Endothelial cell of umbilical vein (primary cell): ENCODE measurements at regions not wholly inside any gene's neighbourhood (a gene's known extent, or its start where the extent isn't known, plus 50 kb on each side); places are given as distances from the start of the nearest gene placed in this dataset.

Experiments
- BruUV-seq: library from RNA; stranded (reverse); fragments of 400-500 nt; replicated peaks from 2 replicates; lab custom pipeline; 2021; lab: Mats Ljungman, UMichigan
- CTCF ChIA-PET: fragments of 300-600, 350-600 bp; sonication (Branson Sonifier 250); formaldehyde crosslinking; loops from one replicate; lab custom pipeline; 2021; ENCODE audit warnings: antibody characterized with exemption, inconsistent platforms; lab: Charles Lee
- POLR2A ChIA-PET: fragments of 300-600, 350-600 bp; sonication (Branson Sonifier 250); formaldehyde crosslinking; loops from one replicate; lab custom pipeline; 2021; ENCODE audit warnings: antibody characterized with exemption, inconsistent platforms; lab: Charles Lee
- DNase-seq: peaks from one replicate; pipeline ENCODE4 v3.0.0-alpha.2; 2011; ENCODE audit warnings: low read depth, low spot score
- FAIRE-seq: peaks from 2 replicates; lab custom pipeline; 2011; peaks lifted over from hg19 to GRCh38; lab: Jason Lieb, UNC
- H2AFZ ChIP-seq: 2 replicates; pipeline ENCODE4 v1.6.0; 2012; ENCODE audit warnings: low read depth, low read length, control low read depth, inconsistent platforms
- H3K27ac ChIP-seq: 2 replicates; pipeline ENCODE4 v1.5.1; 2011; ENCODE audit warnings: low read depth, mild to moderate bottlenecking, control low read depth, low read length, moderate library complexity; ENCODE audit not compliant: insufficient read depth
- H3K27me3 ChIP-seq, 2 experiments: 2 replicates each; pipeline versions ENCODE4 v1.6.0 to v1.6.1; 2011; ENCODE audit warnings: low read length in 2 of 2, mixed read lengths in 1 of 2; ENCODE audit not compliant: control insufficient read depth in 2 of 2, insufficient read depth in 2 of 2
- H3K36me3 ChIP-seq, 2 experiments: 2 replicates in 1 of 2; 3 replicates in 1 of 2; pipeline ENCODE4 v1.5.1; 2011; ENCODE audit warnings: low read length in 2 of 2, mild to moderate bottlenecking in 1 of 2, moderate library complexity in 1 of 2; ENCODE audit not compliant: control insufficient read depth in 2 of 2, insufficient read depth in 2 of 2; ENCODE audit errors: extremely low read depth in 1 of 2
- H3K4me1 ChIP-seq: 3 replicates; pipeline ENCODE4 v1.5.1; 2011; ENCODE audit warnings: mild to moderate bottlenecking, low read length; ENCODE audit not compliant: control insufficient read depth, insufficient read depth; ENCODE audit errors: extremely low read depth
- H3K4me2 ChIP-seq: 2 replicates; pipeline ENCODE4 v1.6.1; 2011; ENCODE audit warnings: low read length, control low read depth, mixed read lengths; ENCODE audit not compliant: insufficient read depth
- H3K4me3 ChIP-seq, 3 experiments: fragments of 200-600 bp in 1 of 3; sonication (generic), shearing (Covaris generic) in 1 of 3; replicated peaks in 1 of 3; 2 replicates each; pipeline ENCODE4 v1.5.1; 2011 to 2016; ENCODE audit warnings: control low read depth in 3 of 3, low read length in 3 of 3, mild to moderate bottlenecking in 2 of 3, inconsistent platforms in 1 of 3, low read depth in 1 of 3, moderate library complexity in 1 of 3; ENCODE audit not compliant: insufficient read depth in 1 of 3
- H3K79me2 ChIP-seq: 2 replicates; pipeline ENCODE4 v1.6.0; 2012; ENCODE audit warnings: low read length, inconsistent platforms; ENCODE audit not compliant: control insufficient read depth, insufficient read depth
- H3K9ac ChIP-seq: replicated peaks from 2 replicates; pipeline ENCODE3; 2011; ENCODE audit warnings: low read length, control low read depth; ENCODE audit not compliant: insufficient read depth; ENCODE audit errors: extremely low read depth
- H3K9me1 ChIP-seq: replicated peaks from 3 replicates; pipeline ENCODE4 v1.6.0; 2011; ENCODE audit warnings: mild to moderate bottlenecking, low read length; ENCODE audit not compliant: control insufficient read depth, insufficient read depth; ENCODE audit errors: extremely low read depth
- H3K9me3 ChIP-seq: replicated peaks from 2 replicates; pipeline ENCODE4 v1.5.1; 2012; ENCODE audit warnings: low read length, inconsistent platforms; ENCODE audit not compliant: control insufficient read depth, insufficient read depth
- H4K20me1 ChIP-seq: replicated peaks from 2 replicates; pipeline ENCODE3; 2011; ENCODE audit warnings: mild to moderate bottlenecking, low read length; ENCODE audit not compliant: control insufficient read depth, insufficient read depth; ENCODE audit errors: extremely low read depth
- EZH2 ChIP-seq: IDR thresholded peaks from 2 replicates; pipeline ENCODE4 v1.6.1; 2012; ENCODE audit warnings: borderline replicate concordance, low read depth, mild to moderate bottlenecking, moderate library complexity, low read length, inconsistent platforms; ENCODE audit not compliant: severe bottlenecking
- FOS ChIP-seq: IDR thresholded peaks from 2 replicates; pipeline ENCODE4 v1.6.1; 2011; ENCODE audit warnings: mild to moderate bottlenecking, low read length, moderate library complexity, borderline replicate concordance; ENCODE audit not compliant: insufficient read depth
- GATA2 ChIP-seq: IDR thresholded peaks from 2 replicates; pipeline ENCODE4 v1.7.0; 2011; ENCODE audit warnings: low read depth, mild to moderate bottlenecking, moderate library complexity, mixed read lengths, low read length; ENCODE audit not compliant: insufficient read length, insufficient read depth
- JUN ChIP-seq: IDR thresholded peaks from 2 replicates; pipeline ENCODE4 v1.6.1; 2011; ENCODE audit warnings: borderline replicate concordance, low read depth; ENCODE audit not compliant: insufficient read length, insufficient read depth
- POLR2A ChIP-seq: IDR thresholded peaks from 2 replicates; pipeline ENCODE4 v1.6.1; 2012; ENCODE audit warnings: low read depth, mild to moderate bottlenecking, control low read depth, low read length
- POLR2AphosphoS5 ChIP-seq: IDR thresholded peaks from 2 replicates; pipeline ENCODE4 v1.6.1; 2012; ENCODE audit warnings: low read depth, mild to moderate bottlenecking, control low read depth, low read length, moderate library complexity; ENCODE audit not compliant: insufficient read depth
- dilution Hi-C: fragments of 300-500 bp; cut with MboI; formaldehyde crosslinking; loops from one replicate; pipeline ENCODE4 v1.15.0; 2019; ENCODE audit warnings: low sequenced_read_pairs; ENCODE audit not compliant: extremely low pct_ligation_motif_present
- intact Hi-C: fragments of 100-400 bp; cut with micrococcal nuclease; formaldehyde crosslinking; loops from one replicate; pipeline ENCODE4 v1.10.0; 2022
- TF ChIP-seq, protein P1 (sequence below), 2 donors: IDR thresholded peaks; 1 replicate in 1 of 2; 2 replicates in 1 of 2; pipeline ENCODE4 v1.5.1; 2011; ENCODE audit warnings: low read length in 2 of 2, mild to moderate bottlenecking in 2 of 2, moderate library complexity in 2 of 2, control low read depth in 1 of 2, inconsistent platforms in 1 of 2, low read depth in 1 of 2; ENCODE audit not compliant: insufficient read depth in 1 of 2; ENCODE audit errors: extremely low read depth in 1 of 2
- TF ChIP-seq, protein P2 (sequence below): IDR thresholded peaks from 2 replicates; pipeline ENCODE4 v1.6.1; 2011; ENCODE audit not compliant: insufficient read depth, insufficient read length

DNA sequence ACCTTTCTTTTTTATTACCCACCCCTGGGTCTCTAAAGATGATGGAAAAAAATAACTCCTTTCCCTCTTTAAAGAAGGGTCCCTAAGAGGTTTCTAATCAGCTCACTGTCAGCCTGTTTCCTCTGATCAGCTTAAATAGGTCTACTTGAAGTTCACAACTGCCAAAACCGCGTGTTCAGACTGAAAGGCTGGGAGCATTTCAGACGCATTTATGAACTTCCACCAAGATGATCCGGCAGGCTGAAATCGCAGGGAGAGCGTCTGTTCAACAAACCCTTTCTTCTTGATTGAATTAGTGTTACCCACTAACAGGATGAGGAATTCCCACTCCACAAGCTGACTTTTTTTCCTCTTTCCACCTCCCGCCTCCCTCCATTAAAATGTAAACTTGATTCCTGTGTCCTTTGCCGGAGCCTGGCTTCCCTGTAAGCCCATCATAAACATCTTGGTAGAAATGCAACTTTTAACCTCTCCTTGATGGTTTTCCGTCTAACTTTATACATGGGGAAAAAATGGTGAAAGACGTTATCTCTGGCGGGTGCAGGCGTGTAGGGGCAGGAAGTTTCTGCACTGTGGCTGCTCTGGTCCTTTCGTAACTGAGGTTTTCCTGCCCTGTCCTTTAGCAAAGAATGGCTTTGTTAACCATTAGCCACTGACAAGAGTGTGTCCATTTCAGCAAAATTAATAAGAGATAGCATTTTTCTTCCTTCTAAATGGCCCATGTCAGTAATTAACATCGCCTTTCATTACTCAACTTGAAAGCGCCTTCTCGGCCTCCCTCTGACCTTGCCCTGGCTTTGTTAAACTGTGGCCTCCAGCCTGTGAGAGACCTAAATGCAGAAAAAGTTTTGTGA is 130.7 kb downstream of the BAMBI start:
- Histone ChIP-seq H3K27ac (no peak overlapping the region), H3K79me2 (no peaks in the 10 kb centered on the region), H3K4me2 (no peak overlapping the region), H3K27me3 (peaks cover 16 to 22% of the 10 kb centered on the region in 2 experiments), H4K20me1 (no peaks in the 10 kb centered on the region), H3K9me1 (no peaks in the 10 kb centered on the region), H3K4me1 (no peaks in the 10 kb centered on the region), H2AFZ (peak overlapping the region; percentile 38), H3K9me3 (no peaks in the 10 kb centered on the region), H3K36me3 (no peaks in the 10 kb centered on the region), H3K9ac (no peak overlapping the region), H3K4me3 (no peak overlapping the region)
- dilution Hi-C loops (no loop called here), intact Hi-C loops (loop anchor here (10.0 kb wide), 1 partner anchor 177 kb away; no protein-coding TSS in a partner anchor)
- TF ChIP-seq, protein P1, sequence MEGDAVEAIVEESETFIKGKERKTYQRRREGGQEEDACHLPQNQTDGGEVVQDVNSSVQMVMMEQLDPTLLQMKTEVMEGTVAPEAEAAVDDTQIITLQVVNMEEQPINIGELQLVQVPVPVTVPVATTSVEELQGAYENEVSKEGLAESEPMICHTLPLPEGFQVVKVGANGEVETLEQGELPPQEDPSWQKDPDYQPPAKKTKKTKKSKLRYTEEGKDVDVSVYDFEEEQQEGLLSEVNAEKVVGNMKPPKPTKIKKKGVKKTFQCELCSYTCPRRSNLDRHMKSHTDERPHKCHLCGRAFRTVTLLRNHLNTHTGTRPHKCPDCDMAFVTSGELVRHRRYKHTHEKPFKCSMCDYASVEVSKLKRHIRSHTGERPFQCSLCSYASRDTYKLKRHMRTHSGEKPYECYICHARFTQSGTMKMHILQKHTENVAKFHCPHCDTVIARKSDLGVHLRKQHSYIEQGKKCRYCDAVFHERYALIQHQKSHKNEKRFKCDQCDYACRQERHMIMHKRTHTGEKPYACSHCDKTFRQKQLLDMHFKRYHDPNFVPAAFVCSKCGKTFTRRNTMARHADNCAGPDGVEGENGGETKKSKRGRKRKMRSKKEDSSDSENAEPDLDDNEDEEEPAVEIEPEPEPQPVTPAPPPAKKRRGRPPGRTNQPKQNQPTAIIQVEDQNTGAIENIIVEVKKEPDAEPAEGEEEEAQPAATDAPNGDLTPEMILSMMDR (IDR thresholded peaks at IDR 0.05; ENCODE audit: extremely low read depth in 1 of 2, insufficient read depth in 1 of 2, low read depth in 1 of 2, low read length in 2 of 2), result no peak
- TF ChIP-seq GATA2 (no peak), POLR2A (no peak), EZH2 (peak; percentile 8), FOS (no peak), JUN (no peak), POLR2AphosphoS5 (no peak)
- TF ChIP-seq, protein P2, sequence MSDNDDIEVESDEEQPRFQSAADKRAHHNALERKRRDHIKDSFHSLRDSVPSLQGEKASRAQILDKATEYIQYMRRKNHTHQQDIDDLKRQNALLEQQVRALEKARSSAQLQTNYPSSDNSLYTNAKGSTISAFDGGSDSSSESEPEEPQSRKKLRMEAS, result no peak
- CTCF ChIA-PET, result no interaction called here
- DNase-seq (no peak), FAIRE-seq (no peak)
- BruUV-seq, result no TSS peak
- POLR2A ChIA-PET, result no interaction called here
